HG03439 (cell line): ENCODE measurements at regions not wholly inside any gene's neighbourhood (a gene's known extent, or its start where the extent isn't known, plus 50 kb on each side); places are given as distances from the start of the nearest gene placed in this dataset.

Experiments used
- ATAC-seq: cut with Tn5 transposase; IDR thresholded peaks from one replicate; pipeline ENCODE4 v1.9.1; 2021; ENCODE audit warnings: mild to moderate bottlenecking, moderate library complexity; ENCODE audit not compliant: unreplicated experiment

- ATAC-seq, result no peak
Measured at GRCh38 chr2:120863146-120863545, 127.5 kb downstream of the GLI2 start.

GRCh38 chr2:120863661-120864320 lies 128.1 kb downstream of the GLI2 start:
- no peak for ATAC-seq

- ATAC-seq, result no peak
Measured at GRCh38 chr2:120864981-120865380, 129.3 kb downstream of the GLI2 start.

- no peak for ATAC-seq
Measured at GRCh38 chr2:120865656-120866055, 130.0 kb downstream of the GLI2 start.

- no peak for ATAC-seq
Measured at GRCh38 chr2:120866071-120866470, 130.4 kb downstream of the GLI2 start.

- ATAC-seq, result no peak
Measured at GRCh38 chr2:120866483-120867140, 130.9 kb downstream of the GLI2 start.

GRCh38 chr2:120867290-120868241 lies 131.9 kb downstream of the GLI2 start:
- ATAC-seq, result no peak

GRCh38 chr2:120868366-120868765 lies 132.7 kb downstream of the GLI2 start:
- no peak for ATAC-seq

GRCh38 chr2:120869036-120869729 lies 133.5 kb downstream of the GLI2 start:
- ATAC-seq, result no peak

GRCh38 chr2:120869730-120870466 lies 134.2 kb downstream of the GLI2 start:
- no peak for ATAC-seq

GRCh38 chr2:120870467-120870788 lies 134.8 kb downstream of the GLI2 start:
- ATAC-seq, result no peak

GRCh38 chr2:120871016-120871635 lies 135.5 kb downstream of the GLI2 start:
- no peak for ATAC-seq

- ATAC-seq, result no peak
Measured at GRCh38 chr2:120871881-120872620, 136.4 kb downstream of the GLI2 start.

- no peak for ATAC-seq
Measured at GRCh38 chr2:120873958-120874887, 138.6 kb downstream of the GLI2 start.

GRCh38 chr2:120874888-120875275 lies 139.2 kb downstream of the GLI2 start:
- no peak for ATAC-seq

- no peak for ATAC-seq
Measured at GRCh38 chr2:120875431-120875830, 139.8 kb downstream of the GLI2 start.

- no peak for ATAC-seq
Measured at GRCh38 chr2:120876526-120877280, 141.0 kb downstream of the GLI2 start.

- ATAC-seq, result no peak
Measured at GRCh38 chr2:120877409-120877808, 141.7 kb downstream of the GLI2 start.
